Mesodermal cell (in vitro differentiated cells): ENCODE measurements at regions not wholly inside any gene's neighbourhood (a gene's known extent, or its start where the extent isn't known, plus 50 kb on each side); places are given as distances from the start of the nearest gene placed in this dataset.

Experiments used
- H3K27ac ChIP-seq: 2 replicates; pipeline ENCODE4 v1.7.0; 2013; ENCODE audit warnings: mild to moderate bottlenecking, low read depth, low read length, moderate library complexity; ENCODE audit not compliant: severe bottlenecking
- H3K36me3 ChIP-seq: 2 replicates; pipeline ENCODE4 v1.7.1; 2013; ENCODE audit warnings: mild to moderate bottlenecking, low read length, moderate library complexity; ENCODE audit not compliant: control insufficient read depth, insufficient read depth
- H3K4me1 ChIP-seq: one replicate; pipeline ENCODE4 v1.7.1; 2013; ENCODE audit warnings: mild to moderate bottlenecking, low read length; ENCODE audit not compliant: insufficient read depth, control insufficient read depth, poor library complexity, severe bottlenecking
- H3K4me3 ChIP-seq: 2 replicates; pipeline ENCODE4 v1.7.0; 2013; ENCODE audit warnings: low read length, control low read depth, mild to moderate bottlenecking; ENCODE audit not compliant: insufficient read depth, poor library complexity, severe bottlenecking; ENCODE audit errors: extremely low read depth
- H3K9me3 ChIP-seq: 2 replicates; pipeline ENCODE4 v1.7.1; 2013; ENCODE audit warnings: mild to moderate bottlenecking, low read length, moderate library complexity; ENCODE audit not compliant: control insufficient read depth
- WGBS, 2 experiments: methylation state at CpG; one replicate each; pipeline ENCODE4 v1.1.5; 2013; ENCODE audit warnings: missing lambda C conversion rate in 2 of 2; ENCODE audit not compliant: insufficient coverage in 2 of 2; 5-methylcytosine and 5-hydroxymethylcytosine counted together

DNA sequence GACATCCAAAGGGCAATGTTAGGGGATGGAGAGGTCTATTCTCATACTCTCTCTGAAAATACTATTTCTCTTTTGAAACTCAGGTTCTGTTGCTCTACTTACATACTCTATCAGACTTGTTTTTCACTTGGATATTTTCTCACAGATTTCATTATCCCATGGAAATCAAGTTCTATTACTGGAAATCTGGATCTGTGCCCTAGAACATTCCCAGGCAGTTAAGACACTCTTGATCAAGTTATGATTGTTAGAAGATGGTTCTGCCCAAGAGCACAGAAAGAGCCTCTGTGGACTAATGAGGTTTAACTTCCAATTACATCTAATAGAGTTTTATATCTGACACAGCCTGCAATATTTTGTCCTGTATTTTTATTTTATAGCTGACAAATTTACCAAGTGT, 591.0 kb upstream of the ATP2B1 start:
- Histone ChIP-seq H3K9me3 (no peaks in the 10 kb centered on the region), H3K4me1 (no peaks in the 10 kb centered on the region), H3K27ac (no peak overlapping the region), H3K4me3 (no peak overlapping the region), H3K36me3 (no peaks in the 10 kb centered on the region)

GRCh38 chr12:90299121-90299520, 590.5 kb upstream of the ATP2B1 start:
- WGBS, 2 experiments, result 100% methylated on average over 2 to 3 of the region's 4 CpGs
- Histone ChIP-seq H3K27ac (no peak overlapping the region), H3K36me3 (no peaks in the 10 kb centered on the region), H3K4me3 (no peak overlapping the region), H3K4me1 (no peaks in the 10 kb centered on the region), H3K9me3 (no peaks in the 10 kb centered on the region)

GRCh38 chr12:90298289-90298948, 589.8 kb upstream of the ATP2B1 start:
- 83% methylated on average over 1 of the region's 2 CpGs; no CpG with 5 or more reads in 1 of the 2 experiments for WGBS, 2 experiments
- no peaks in the 10 kb centered on the region for H3K4me1 ChIP-seq
- H3K27ac ChIP-seq, result no peak overlapping the region
- no peaks in the 10 kb centered on the region for H3K36me3 ChIP-seq
- no peaks in the 10 kb centered on the region for H3K9me3 ChIP-seq
- H3K4me3 ChIP-seq, result no peak overlapping the region

DNA sequence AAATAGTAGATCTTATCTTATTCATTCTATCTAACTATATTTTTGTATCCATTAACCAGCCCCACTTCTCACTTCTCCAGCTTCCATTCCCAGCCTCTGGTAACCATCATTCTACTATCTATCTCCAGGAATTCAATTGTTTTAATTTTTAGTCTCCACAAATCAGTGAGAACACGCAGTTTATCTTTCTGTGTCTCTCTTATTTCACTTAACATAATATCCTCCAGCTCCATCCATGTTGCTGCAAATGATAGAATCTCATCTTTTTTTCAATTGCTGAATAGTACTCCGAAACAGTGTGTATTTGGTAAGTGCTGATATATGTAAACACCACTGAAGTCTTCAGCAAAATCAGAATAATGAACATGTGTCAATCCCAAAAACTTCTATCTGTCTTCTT, 587.2 kb upstream of the ATP2B1 start:
- Histone ChIP-seq H3K36me3 (no peaks in the 10 kb centered on the region), H3K4me1 (no peaks in the 10 kb centered on the region), H3K9me3 (no peaks in the 10 kb centered on the region), H3K27ac (no peak overlapping the region), H3K4me3 (no peak overlapping the region)
- 83 to 89% methylated on average over 1 of the region's 2 CpGs for WGBS, 2 experiments

- H3K4me1 ChIP-seq, result no peaks in the 10 kb centered on the region
- no peak overlapping the region for H3K4me3 ChIP-seq
- 86 to 88% methylated on average over 3 to 4 of the region's 4 CpGs for WGBS, 2 experiments
- no peaks in the 10 kb centered on the region for H3K9me3 ChIP-seq
- no peaks in the 10 kb centered on the region for H3K36me3 ChIP-seq
- no peak overlapping the region for H3K27ac ChIP-seq
Measured at GRCh38 chr12:90292183-90292582, 583.5 kb upstream of the ATP2B1 start.

- Histone ChIP-seq H3K36me3 (no peaks in the 10 kb centered on the region), H3K9me3 (no peaks in the 10 kb centered on the region), H3K27ac (no peak overlapping the region), H3K4me3 (no peak overlapping the region), H3K4me1 (no peaks in the 10 kb centered on the region)
- 63% methylated on average over 2 of the region's 4 CpGs; no CpG with 5 or more reads in 1 of the 2 experiments for WGBS, 2 experiments
Measured at GRCh38 chr12:90290980-90291975, 582.6 kb upstream of the ATP2B1 start.

GRCh38 chr12:90287585-90287984, 578.9 kb upstream of the ATP2B1 start:
- no peaks in the 10 kb centered on the region for H3K9me3 ChIP-seq
- WGBS, 2 experiments, result no CpG with 5 or more reads among the region's 2 CpGs
- H3K36me3 ChIP-seq, result no peaks in the 10 kb centered on the region
- no peak overlapping the region for H3K27ac ChIP-seq
- no peaks in the 10 kb centered on the region for H3K4me1 ChIP-seq
- H3K4me3 ChIP-seq, result no peak overlapping the region

GRCh38 chr12:90281154-90281868, 572.7 kb upstream of the ATP2B1 start:
- WGBS, 2 experiments, result 50 to 100% methylated on average over 1 of the region's 1 CpG
- Histone ChIP-seq H3K36me3 (no peaks in the 10 kb centered on the region), H3K27ac (no peak overlapping the region), H3K9me3 (peaks cover 9% of the 10 kb centered on the region), H3K4me1 (no peaks in the 10 kb centered on the region), H3K4me3 (no peak overlapping the region)

GRCh38 chr12:90280564-90281058, 572.0 kb upstream of the ATP2B1 start:
- Histone ChIP-seq H3K27ac (no peak overlapping the region), H3K9me3 (peaks cover 9% of the 10 kb centered on the region), H3K4me1 (no peaks in the 10 kb centered on the region), H3K36me3 (no peaks in the 10 kb centered on the region), H3K4me3 (no peak overlapping the region)
- no CpG with 5 or more reads among the region's 1 CpG for WGBS, 2 experiments

DNA sequence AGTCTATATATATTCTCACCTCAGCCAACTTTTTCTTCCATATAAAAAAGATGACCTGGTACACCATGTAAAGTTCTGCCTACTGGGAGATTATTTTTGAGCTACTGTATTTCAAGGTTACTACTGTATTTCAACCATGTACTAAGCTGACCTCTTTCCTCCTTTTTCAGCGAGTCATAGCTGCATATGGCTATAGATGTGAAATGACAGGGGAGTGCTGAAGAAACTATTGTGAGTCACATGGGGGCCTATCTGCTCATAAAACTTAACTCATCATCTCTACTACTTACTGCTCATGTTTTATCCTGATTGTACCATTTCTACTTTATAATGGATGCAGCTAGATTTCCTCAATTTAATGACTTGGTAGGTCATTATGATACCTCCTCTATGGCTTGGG, 571.4 kb upstream of the ATP2B1 start:
- Histone ChIP-seq H3K27ac (no peak overlapping the region), H3K4me3 (no peak overlapping the region), H3K36me3 (no peaks in the 10 kb centered on the region), H3K4me1 (no peaks in the 10 kb centered on the region), H3K9me3 (peaks cover 9% of the 10 kb centered on the region)
- WGBS, 2 experiments, result no CpG with 5 or more reads among the region's 1 CpG
